Small intestine (tissue), 7 donors: ENCODE measurements at regions not wholly inside any gene's neighbourhood (a gene's known extent, or its start where the extent isn't known, plus 50 kb on each side); places are given as distances from the start of the nearest gene placed in this dataset.
"Not testable (repeated sequence)": the region's sequence is repeated elsewhere in the genome, so short reads cannot be mapped to it uniquely, and the experiment has no call there.

Source experiments
- DNase-seq, 2 donors: peaks; one replicate each; pipeline versions ENCODE4 v3.0.0 to v3.0.0-alpha.2; 2013
- FAIRE-seq: peaks from 2 replicates; lab custom pipeline; 2012; peaks lifted over from hg19 to GRCh38; lab: Jason Lieb, UNC
- H3K27ac ChIP-seq, 3 donors: one replicate each; pipeline ENCODE4 v1.5.1; 2013; ENCODE audit warnings: low read length in 2 of 3, mild to moderate bottlenecking in 2 of 3, control low read depth in 1 of 3, inconsistent platforms in 1 of 3, low read depth in 1 of 3, moderate library complexity in 1 of 3
- H3K27me3 ChIP-seq, 3 donors: one replicate each; pipeline ENCODE4 v1.6.1; 2013; ENCODE audit warnings: low read length in 3 of 3, inconsistent platforms in 1 of 3; ENCODE audit not compliant: control insufficient read depth in 3 of 3, insufficient read depth in 3 of 3
- H3K36me3 ChIP-seq, 3 donors: one replicate each; pipeline ENCODE4 v1.6.1; 2013; ENCODE audit warnings: low read length in 3 of 3, inconsistent platforms in 1 of 3, low read depth in 1 of 3, mild to moderate bottlenecking in 1 of 3, moderate library complexity in 1 of 3; ENCODE audit not compliant: control insufficient read depth in 3 of 3, insufficient read depth in 2 of 3
- H3K4me1 ChIP-seq, 3 donors: one replicate each; pipeline ENCODE4 v1.6.1; 2013; ENCODE audit warnings: low read length in 2 of 3, inconsistent platforms in 1 of 3, low read depth in 1 of 3, mild to moderate bottlenecking in 1 of 3, moderate library complexity in 1 of 3; ENCODE audit not compliant: control insufficient read depth in 3 of 3, insufficient read depth in 2 of 3
- H3K4me3 ChIP-seq, 3 donors: one replicate each; pipeline ENCODE4 v1.5.1; 2013; ENCODE audit warnings: low read length in 3 of 3, control low read depth in 1 of 3, inconsistent platforms in 1 of 3, low read depth in 1 of 3, mild to moderate bottlenecking in 1 of 3, moderate library complexity in 1 of 3
- H3K9me3 ChIP-seq, 2 donors: one replicate each; pipeline ENCODE4 v1.6.1; 2013; ENCODE audit warnings: low read depth in 1 of 2, low read length in 1 of 2; ENCODE audit not compliant: control insufficient read depth in 2 of 2, insufficient read depth in 1 of 2
- whole genome bisulfite sequencing, 3 donors: extraction: QIAGEN DNeasy Blood & Tissue Kit; methylation state at CpG; one replicate each; pipeline ENCODE4 v1.1.7; 2013; 5-methylcytosine and 5-hydroxymethylcytosine counted together
- donor health status: healthy with polysubstance abuse.
- donor health status: control.
- donor health status: control.
- donor health status: Bipolar disorder and iron deficiency.
- donor health status: healthy.

- 26 to 61% (median 44%) methylated on average over 1 of the region's 1 CpG for WGBS, 3 donors
- Histone ChIP-seq H3K4me3 (no peak overlapping the region), H3K27ac (no peak overlapping the region), H3K4me1 (no peaks in the 10 kb centered on the region), H3K27me3 (no peaks in the 10 kb centered on the region), H3K9me3 (no peaks in the 10 kb centered on the region), H3K36me3 (no peaks in the 10 kb centered on the region)
- FAIRE-seq (no peak), DNase-seq (no peak)
Observed at GRCh38 chr3:95789111-95789510, 1025.3 kb upstream of the EPHA6 start.

GRCh38 chr3:95797081-95797480, 1017.3 kb upstream of the EPHA6 start:
- Histone ChIP-seq H3K27me3 (no peaks in the 10 kb centered on the region), H3K27ac (no peak overlapping the region), H3K36me3 (no peaks in the 10 kb centered on the region), H3K9me3 (no peaks in the 10 kb centered on the region), H3K4me3 (no peak overlapping the region), H3K4me1 (no peaks in the 10 kb centered on the region)
- DNase-seq, result no peak
- FAIRE-seq, result no peak
- 71 to 85% (median 75%) methylated on average over 3 of the region's 3 CpGs for WGBS, 3 donors

DNA sequence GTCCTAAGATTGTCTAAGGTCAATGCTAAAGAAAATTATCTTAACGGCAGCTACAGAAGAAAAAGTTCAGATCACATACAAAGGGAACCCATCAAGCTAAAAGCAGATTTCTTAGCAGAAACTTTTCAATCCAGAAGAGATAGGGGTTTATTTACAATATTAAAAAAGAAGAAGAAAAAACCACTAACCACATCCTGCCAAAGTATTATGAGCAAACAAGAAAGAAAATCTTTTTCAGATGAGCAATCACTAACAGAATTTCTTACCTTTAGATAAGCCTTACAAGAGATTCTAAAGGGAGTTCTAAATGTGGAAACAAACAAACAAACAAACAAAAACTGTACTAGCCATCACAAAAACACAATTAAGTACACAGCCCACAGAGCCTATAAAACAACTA, 1015.8 kb upstream of the EPHA6 start:
- Histone ChIP-seq H3K27ac (no peak overlapping the region), H3K27me3 (no peaks in the 10 kb centered on the region), H3K9me3 (no peaks in the 10 kb centered on the region), H3K4me1 (no peaks in the 10 kb centered on the region), H3K36me3 (no peaks in the 10 kb centered on the region), H3K4me3 (no peak overlapping the region)
- FAIRE-seq (no peak), DNase-seq (no peak)
- 81 to 94% (median 85%) methylated on average over 1 of the region's 1 CpG for WGBS, 3 donors

DNA sequence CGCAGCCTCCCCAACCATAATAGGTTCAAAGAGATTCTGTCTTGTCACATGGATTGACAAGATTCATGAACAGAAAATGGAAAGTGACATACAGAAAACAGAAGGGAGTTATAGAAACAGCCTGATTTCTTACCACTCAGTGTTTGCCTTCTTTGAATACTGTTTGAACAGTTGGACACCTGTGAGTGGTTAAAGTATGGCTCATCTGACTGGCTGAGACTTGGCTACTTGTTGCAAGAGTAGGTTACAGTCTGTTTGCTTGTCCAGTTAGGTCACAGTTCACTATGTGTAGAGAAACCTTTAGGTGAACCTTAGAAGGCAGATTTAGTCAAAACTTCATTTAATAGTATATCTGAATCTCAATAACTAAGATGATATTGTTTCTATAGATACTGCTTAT, 1003.9 kb upstream of the EPHA6 start:
- DNase-seq (peak in 1 of 2 donors; percentile 1), FAIRE-seq (no peak)
- Histone ChIP-seq H3K4me3 (no peak overlapping the region), H3K36me3 (no peaks in the 10 kb centered on the region), H3K27me3 (no peaks in the 10 kb centered on the region), H3K27ac (no peak overlapping the region), H3K9me3 (no peaks in the 10 kb centered on the region), H3K4me1 (no peaks in the 10 kb centered on the region)
- WGBS, 3 donors, result 95 to 100% (median 97%) methylated on average over 1 of the region's 1 CpG

DNA sequence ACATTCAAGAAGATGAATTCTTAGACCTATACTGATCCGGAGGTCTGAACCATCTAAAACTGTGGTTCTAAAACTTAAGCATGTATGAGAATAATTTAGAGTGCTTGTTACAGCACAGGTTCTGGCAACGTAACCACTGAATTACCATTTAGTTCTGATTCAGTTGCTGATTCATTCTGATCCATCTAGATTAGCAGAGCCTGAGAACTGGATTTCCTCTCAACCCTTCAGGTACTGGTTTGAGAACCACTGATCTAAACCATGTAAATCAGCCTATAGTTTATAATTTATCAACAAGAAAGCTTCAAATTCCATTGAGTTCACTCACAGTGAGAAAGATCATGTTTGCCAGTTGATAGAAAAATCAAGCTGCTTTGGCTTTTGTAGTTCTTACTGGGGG, 1001.1 kb upstream of the EPHA6 start:
- WGBS, 3 donors, result 65 to 90% (median 82%) methylated on average over 2 of the region's 2 CpGs
- H3K27ac ChIP-seq, result no peak overlapping the region

GRCh38 chr3:95815828-95816227, 998.6 kb upstream of the EPHA6 start:
- no peaks in the 10 kb centered on the region for H3K27me3 ChIP-seq
- WGBS, 3 donors, result 33 to 44% (median 41%) methylated on average over 1 of the region's 1 CpG
- no peaks in the 10 kb centered on the region for H3K4me1 ChIP-seq
- H3K9me3 ChIP-seq, result no peaks in the 10 kb centered on the region
- FAIRE-seq (no peak), DNase-seq (no peak)
- H3K4me3 ChIP-seq, result no peak overlapping the region
- H3K36me3 ChIP-seq, result no peaks in the 10 kb centered on the region
- H3K27ac ChIP-seq, result no peak overlapping the region

More for the DNA sequence above, 1001.1 kb upstream of the EPHA6 start:
- no peaks in the 10 kb centered on the region for H3K4me1 ChIP-seq
- H3K9me3 ChIP-seq, result no peaks in the 10 kb centered on the region
- H3K4me3 ChIP-seq, result no peak overlapping the region
- no peaks in the 10 kb centered on the region for H3K27me3 ChIP-seq
- DNase-seq (no peak), FAIRE-seq (no peak)
- no peaks in the 10 kb centered on the region for H3K36me3 ChIP-seq

- Histone ChIP-seq H3K4me1 (no peaks in the 10 kb centered on the region), H3K27ac (no peak overlapping the region), H3K36me3 (no peaks in the 10 kb centered on the region), H3K27me3 (no peaks in the 10 kb centered on the region), H3K9me3 (no peaks in the 10 kb centered on the region), H3K4me3 (no peak overlapping the region)
- 45 to 70% (median 49%) methylated on average over 2 of the region's 2 CpGs for WGBS, 3 donors
- no peak for FAIRE-seq
- DNase-seq, result no peak
Observed at GRCh38 chr3:95826419-95826818, 988.0 kb upstream of the EPHA6 start.

- no peaks in the 10 kb centered on the region for H3K4me1 ChIP-seq
- no peak overlapping the region for H3K27ac ChIP-seq
- H3K36me3 ChIP-seq, result no peaks in the 10 kb centered on the region
- DNase-seq (no peak), FAIRE-seq (no peak)
- peaks cover 0 to 6% of the 10 kb centered on the region in 2 donors for H3K9me3 ChIP-seq
- no peaks in the 10 kb centered on the region for H3K27me3 ChIP-seq
- no peak overlapping the region for H3K4me3 ChIP-seq
Observed at GRCh38 chr3:95832146-95832545, 982.2 kb upstream of the EPHA6 start.

GRCh38 chr3:95860628-95861027, 953.8 kb upstream of the EPHA6 start:
- H3K4me1 ChIP-seq, DNase-seq, H3K36me3 ChIP-seq, H3K9me3 ChIP-seq, H3K4me3 ChIP-seq, H3K27ac ChIP-seq, FAIRE-seq, H3K27me3 ChIP-seq: not testable (repeated sequence)
- WGBS, 3 donors, result 92 to 95% (median 92%) methylated on average over 9 of the region's 9 CpGs
